CD4-positive, alpha-beta memory T cell (primary cell): ENCODE measurements at regions not wholly inside any gene's neighbourhood (a gene's known extent, or its start where the extent isn't known, plus 50 kb on each side); places are given as distances from the start of the nearest gene placed in this dataset.

ENCODE experiments used
- CTCF ChIA-PET: fragments of 350-600 bp; sonication (Branson Sonifier 250); formaldehyde crosslinking; loops from one replicate; lab custom pipeline; 2021; ENCODE audit warnings: inconsistent platforms; ENCODE audit not compliant: partially characterized antibody; lab: Charles Lee
- POLR2A ChIA-PET: fragments of 350-600 bp; sonication (Branson Sonifier 250); formaldehyde crosslinking; loops from one replicate; lab custom pipeline; 2021; ENCODE audit not compliant: partially characterized antibody; lab: Charles Lee
- DNase-seq, 5 donors: peaks; one replicate each; pipeline versions ENCODE4 v3.0.0 to v3.0.0-alpha.2; 2020 to 2022; ENCODE audit warnings: mixed read lengths in 1 of 5
- H3K27ac ChIP-seq: one replicate; pipeline ENCODE4 v1.7.0; 2013; ENCODE audit warnings: low read depth, low read length
- H3K27me3 ChIP-seq: 2 replicates; pipeline ENCODE4 v1.7.0; 2013; ENCODE audit warnings: mild to moderate bottlenecking, low read length, moderate library complexity; ENCODE audit not compliant: insufficient read depth
- H3K36me3 ChIP-seq: 2 replicates; pipeline ENCODE4 v1.7.0; 2013; ENCODE audit warnings: mild to moderate bottlenecking, low read length, moderate library complexity; ENCODE audit not compliant: insufficient read depth
- H3K4me1 ChIP-seq: 2 replicates; pipeline ENCODE4 v1.7.0; 2013; ENCODE audit warnings: mild to moderate bottlenecking, low read length, moderate library complexity; ENCODE audit not compliant: insufficient read depth
- H3K4me3 ChIP-seq, 2 donors: one replicate each; pipeline ENCODE4 v1.7.0; 2013; ENCODE audit warnings: low read length in 2 of 2, mild to moderate bottlenecking in 1 of 2
- H3K9me3 ChIP-seq, 2 donors: one replicate each; pipeline ENCODE4 v1.7.0; 2013; ENCODE audit warnings: low read length in 2 of 2, control low read depth in 1 of 2; ENCODE audit not compliant: control insufficient read depth in 1 of 2
- H3K27ac Mint-ChIP-seq, 7 donors: one replicate each; pipeline ENCODE4 v1.8.0; 2020 to 2021; ENCODE audit warnings: mixed read lengths in 7 of 7, mild to moderate bottlenecking in 6 of 7, inconsistent platforms in 3 of 7, moderate library complexity in 3 of 7
- H3K27me3 Mint-ChIP-seq, 2 donors: one replicate each; pipeline ENCODE4 v1.8.0; 2020 to 2021; ENCODE audit warnings: mixed read lengths in 2 of 2
- H3K36me3 Mint-ChIP-seq, 2 donors: one replicate each; pipeline ENCODE4 v1.8.0; 2020 to 2021; ENCODE audit warnings: mixed read lengths in 2 of 2, inconsistent platforms in 1 of 2, mild to moderate bottlenecking in 1 of 2
- H3K4me1 Mint-ChIP-seq, 4 donors: one replicate each; pipeline ENCODE4 v1.8.0; 2020 to 2021; ENCODE audit warnings: mixed read lengths in 4 of 4, mild to moderate bottlenecking in 1 of 4
- H3K4me3 Mint-ChIP-seq, 8 donors: one replicate each; pipeline ENCODE4 v1.8.0; 2020 to 2021; ENCODE audit warnings: mixed read lengths in 8 of 8, mild to moderate bottlenecking in 7 of 8, moderate library complexity in 6 of 8, inconsistent platforms in 3 of 8
- H3K9me3 Mint-ChIP-seq, 8 donors: one replicate each; pipeline ENCODE4 v1.8.0; 2020 to 2021; ENCODE audit warnings: mixed read lengths in 8 of 8, mild to moderate bottlenecking in 5 of 8, inconsistent platforms in 3 of 8, moderate library complexity in 1 of 8
- intact Hi-C: fragments of 100-400 bp; cut with micrococcal nuclease; formaldehyde crosslinking; loops from one replicate; pipeline ENCODE4 v1.15.1; 2023

GRCh38 chr1:63082766-63083165 lies 239.6 kb upstream of the FOXD3 start:
- no peaks in the 10 kb centered on the region for H3K36me3 Mint-ChIP-seq
- no peak overlapping the region for H3K27ac ChIP-seq
- peaks cover 0 to 4% (median under 1%) of the 10 kb centered on the region in 8 donors for H3K9me3 Mint-ChIP-seq
- no peaks in the 10 kb centered on the region for H3K9me3 ChIP-seq
- intact Hi-C loops = no loop called here
- no peaks in the 10 kb centered on the region for H3K36me3 ChIP-seq
- no peak overlapping the region for H3K4me3 ChIP-seq
- POLR2A ChIA-PET = no interaction called here
- no peaks in the 10 kb centered on the region for H3K27me3 ChIP-seq
- CTCF ChIA-PET = no interaction called here
- no peak overlapping the region for H3K4me3 Mint-ChIP-seq
- no peak for DNase-seq
- no peaks in the 10 kb centered on the region for H3K4me1 Mint-ChIP-seq
- no peak overlapping the region for H3K27ac Mint-ChIP-seq
- no peaks in the 10 kb centered on the region for H3K4me1 ChIP-seq
- peaks cover 4 to 11% of the 10 kb centered on the region in 2 donors for H3K27me3 Mint-ChIP-seq

- Histone ChIP-seq H3K4me1 (no peaks in the 10 kb centered on the region), H3K36me3 (no peaks in the 10 kb centered on the region), H3K27me3 (no peaks in the 10 kb centered on the region), H3K9me3 (no peaks in the 10 kb centered on the region), H3K27ac (no peak overlapping the region), H3K4me3 (no peak overlapping the region)
- Mint-ChIP-seq H3K4me1 (no peaks in the 10 kb centered on the region), H3K27ac (no peak overlapping the region), H3K9me3 (no peaks in the 10 kb centered on the region), H3K27me3 (peaks cover 2 to 7% of the 10 kb centered on the region in 2 donors), H3K4me3 (no peak overlapping the region), H3K36me3 (no peaks in the 10 kb centered on the region)
- intact Hi-C loops = no loop called here
- ChIA-PET POLR2A (no interaction called here), CTCF (no interaction called here)
- DNase-seq = no peak
Observed at GRCh38 chr1:63087966-63088365, 234.4 kb upstream of the FOXD3 start.

GRCh38 chr1:63099188-63099587 lies 223.2 kb upstream of the FOXD3 start:
- DNase-seq = no peak
- H3K36me3 ChIP-seq = no peaks in the 10 kb centered on the region
- H3K27me3 ChIP-seq = no peaks in the 10 kb centered on the region
- Mint-ChIP-seq H3K36me3 (no peaks in the 10 kb centered on the region), H3K4me1 (no peaks in the 10 kb centered on the region), H3K9me3 (no peaks in the 10 kb centered on the region), H3K27me3 (no peaks in the 10 kb centered on the region), H3K27ac (no peak overlapping the region), H3K4me3 (no peak overlapping the region)
- H3K4me1 ChIP-seq = no peaks in the 10 kb centered on the region
- ChIA-PET POLR2A (no interaction called here), CTCF (no interaction called here)
- no peaks in the 10 kb centered on the region for H3K9me3 ChIP-seq
- no peak overlapping the region for H3K27ac ChIP-seq
- no peak overlapping the region for H3K4me3 ChIP-seq
- intact Hi-C loops = no loop called here

- no peaks in the 10 kb centered on the region for H3K27me3 ChIP-seq
- DNase-seq = no peak
- Mint-ChIP-seq H3K9me3 (no peaks in the 10 kb centered on the region), H3K36me3 (no peaks in the 10 kb centered on the region), H3K27me3 (no peaks in the 10 kb centered on the region), H3K4me3 (no peak overlapping the region), H3K4me1 (no peaks in the 10 kb centered on the region), H3K27ac (no peak overlapping the region)
- intact Hi-C loops = no loop called here
- CTCF ChIA-PET = no interaction called here
- POLR2A ChIA-PET = no interaction called here
- no peaks in the 10 kb centered on the region for H3K4me1 ChIP-seq
- no peaks in the 10 kb centered on the region for H3K9me3 ChIP-seq
- no peak overlapping the region for H3K4me3 ChIP-seq
- H3K27ac ChIP-seq = no peak overlapping the region
- H3K36me3 ChIP-seq = no peaks in the 10 kb centered on the region
Observed at GRCh38 chr1:63101336-63101735, 221.0 kb upstream of the FOXD3 start.

- CTCF ChIA-PET = no interaction called here
- POLR2A ChIA-PET = no interaction called here
Observed at GRCh38 chr1:63103682-63104081, 218.7 kb upstream of the FOXD3 start.

GRCh38 chr1:63107066-63107465 lies 215.3 kb upstream of the FOXD3 start:
- intact Hi-C loops = no loop called here
- no peaks in the 10 kb centered on the region for H3K4me1 Mint-ChIP-seq
- H3K27ac Mint-ChIP-seq = no peak overlapping the region
- no peak overlapping the region for H3K27ac ChIP-seq
- no peaks in the 10 kb centered on the region for H3K9me3 Mint-ChIP-seq
- H3K4me3 Mint-ChIP-seq = no peak overlapping the region
- no peaks in the 10 kb centered on the region for H3K4me1 ChIP-seq
- peaks cover 0 to 3% of the 10 kb centered on the region in 2 donors for H3K27me3 Mint-ChIP-seq
- H3K9me3 ChIP-seq = no peaks in the 10 kb centered on the region
- H3K27me3 ChIP-seq = no peaks in the 10 kb centered on the region
- no peaks in the 10 kb centered on the region for H3K36me3 ChIP-seq
- H3K36me3 Mint-ChIP-seq = no peaks in the 10 kb centered on the region
- H3K4me3 ChIP-seq = no peak overlapping the region
- POLR2A ChIA-PET = no interaction called here
- CTCF ChIA-PET = no interaction called here
- DNase-seq = no peak

More at GRCh38 chr1:63103682-63104081, 218.7 kb upstream of the FOXD3 start:
- Mint-ChIP-seq H3K4me1 (no peaks in the 10 kb centered on the region), H3K36me3 (no peaks in the 10 kb centered on the region), H3K9me3 (no peaks in the 10 kb centered on the region), H3K4me3 (no peak overlapping the region), H3K27me3 (no peaks in the 10 kb centered on the region), H3K27ac (no peak overlapping the region)
- Histone ChIP-seq H3K9me3 (no peaks in the 10 kb centered on the region), H3K27me3 (no peaks in the 10 kb centered on the region), H3K4me1 (no peaks in the 10 kb centered on the region), H3K36me3 (no peaks in the 10 kb centered on the region), H3K27ac (no peak overlapping the region), H3K4me3 (no peak overlapping the region)
- intact Hi-C loops = no loop called here
- DNase-seq = no peak

- no peaks in the 10 kb centered on the region for H3K36me3 Mint-ChIP-seq
- H3K9me3 Mint-ChIP-seq = no peaks in the 10 kb centered on the region
- no peak overlapping the region for H3K27ac Mint-ChIP-seq
- no peaks in the 10 kb centered on the region for H3K36me3 ChIP-seq
- peaks cover 0 to 3% of the 10 kb centered on the region in 2 donors for H3K27me3 Mint-ChIP-seq
- no peaks in the 10 kb centered on the region for H3K4me1 Mint-ChIP-seq
- H3K27me3 ChIP-seq = no peaks in the 10 kb centered on the region
- H3K9me3 ChIP-seq = no peaks in the 10 kb centered on the region
- no peaks in the 10 kb centered on the region for H3K4me1 ChIP-seq
- POLR2A ChIA-PET = no interaction called here
- no peak for DNase-seq
- H3K4me3 ChIP-seq = no peak overlapping the region
- intact Hi-C loops = no loop called here
- H3K4me3 Mint-ChIP-seq = no peak overlapping the region
- no peak overlapping the region for H3K27ac ChIP-seq
- CTCF ChIA-PET = no interaction called here
Observed at GRCh38 chr1:63108206-63108605, 214.2 kb upstream of the FOXD3 start.
